Spleen (tissue), 11 donors: ENCODE measurements at regions not wholly inside any gene's neighbourhood (a gene's known extent, or its start where the extent isn't known, plus 50 kb on each side); places are given as distances from the start of the nearest gene placed in this dataset.

Source experiments
- DNase-seq: peaks from one replicate; pipeline ENCODE4 v3.0.0-alpha.2; 2020
- H3K27ac ChIP-seq, 8 donors: fragments of 200-600 bp; sonication (generic) in 7 of 8; 1 replicate in 4 of 8; 2 replicates in 4 of 8; pipeline versions ENCODE4 v1.5.0 to v1.8.0; 2016 to 2021; ENCODE audit warnings: inconsistent platforms in 4 of 8, mild to moderate bottlenecking in 4 of 8, moderate library complexity in 1 of 8
- H3K27me3 ChIP-seq, 7 donors: fragments of 200-600 bp; sonication (generic) in 6 of 7; replicated peaks in 1 of 7; 1 replicate in 4 of 7; 2 replicates in 3 of 7; pipeline versions ENCODE4 v1.5.0 to v1.8.0; 2016 to 2021; ENCODE audit warnings: inconsistent platforms in 3 of 7, mild to moderate bottlenecking in 1 of 7
- H3K36me3 ChIP-seq, 6 donors: fragments of 200-600 bp; sonication (generic) in 5 of 6; 1 replicate in 4 of 6; 2 replicates in 2 of 6; pipeline versions ENCODE4 v1.5.0 to v1.8.0; 2016 to 2021; ENCODE audit warnings: inconsistent platforms in 2 of 6
- H3K4me1 ChIP-seq, 6 donors: fragments of 200-600 bp; sonication (generic) in 5 of 6; 1 replicate in 3 of 6; 2 replicates in 3 of 6; pipeline versions ENCODE4 v1.5.0 to v1.8.0; 2016 to 2021; ENCODE audit warnings: inconsistent platforms in 3 of 6
- H3K4me3 ChIP-seq, 8 donors: fragments of 200-600 bp; sonication (generic) in 7 of 8; 1 replicate in 4 of 8; 2 replicates in 4 of 8; pipeline versions ENCODE4 v1.5.0 to v1.8.0; 2016 to 2021; ENCODE audit warnings: inconsistent platforms in 4 of 8, mild to moderate bottlenecking in 4 of 8, moderate library complexity in 2 of 8
- H3K9me3 ChIP-seq, 8 donors: fragments of 200-600 bp; sonication (generic) in 7 of 8; 1 replicate in 4 of 8; 2 replicates in 4 of 8; pipeline versions ENCODE4 v1.5.0 to v1.8.0; 2016 to 2021; ENCODE audit warnings: inconsistent platforms in 4 of 8
- CTCF ChIP-seq, 11 experiments: fragments of 200-600 bp in 7 of 11; fragments of 450-650 bp in 4 of 11; sonication (generic) in 4 of 11; IDR thresholded peaks in 8 of 11; conservative IDR thresholded peaks in 3 of 11; 1 replicate in 7 of 11; 2 replicates in 4 of 11; pipeline versions ENCODE4 v1.4.0 to v1.8.0; 2016 to 2021; ENCODE audit warnings: antibody characterized with exemption in 11 of 11, inconsistent platforms in 4 of 11, mild to moderate bottlenecking in 1 of 11
- POLR2A ChIP-seq, 3 donors: fragments of 450-650 bp; IDR thresholded peaks; one replicate each; pipeline ENCODE4 v1.5.1; 2017; ENCODE audit warnings: antibody characterized with exemption in 3 of 3, mild to moderate bottlenecking in 1 of 3
- POLR2AphosphoS5 ChIP-seq, 3 donors: sonication (generic); formaldehyde crosslinking; IDR thresholded peaks; one replicate each; pipeline ENCODE4 v1.5.1; 2017; ENCODE audit warnings: antibody characterized with exemption in 3 of 3
- WGBS, 5 donors: extraction: QIAGEN DNeasy Blood & Tissue Kit in 3 of 5; methylation state at CpG; one replicate each; pipeline versions ENCODE4 v1.1.5 to v1.1.7; 2013 to 2018; 5-methylcytosine and 5-hydroxymethylcytosine counted together
- intact Hi-C: fragments of 100-400 bp; cut with DNase I; formaldehyde crosslinking; loops from one replicate; pipeline ENCODE4 v1.15.0; 2023; ENCODE audit warnings: low total_unique reads
- donor health status: healthy with polysubstance abuse.
- donor health status: DM: no; HTN: no; CAD: no; lungs with moderate emphysema.
- donor health status: DM: no; HTN: no; CAD: no.
- donor health status: Bipolar disorder and iron deficiency.
- donor health status: healthy.
- donor health status: DM: no; HTN: no; CAD: no.
- donor health status: DM: yes; HTN: yes; CAD: no.

DNA sequence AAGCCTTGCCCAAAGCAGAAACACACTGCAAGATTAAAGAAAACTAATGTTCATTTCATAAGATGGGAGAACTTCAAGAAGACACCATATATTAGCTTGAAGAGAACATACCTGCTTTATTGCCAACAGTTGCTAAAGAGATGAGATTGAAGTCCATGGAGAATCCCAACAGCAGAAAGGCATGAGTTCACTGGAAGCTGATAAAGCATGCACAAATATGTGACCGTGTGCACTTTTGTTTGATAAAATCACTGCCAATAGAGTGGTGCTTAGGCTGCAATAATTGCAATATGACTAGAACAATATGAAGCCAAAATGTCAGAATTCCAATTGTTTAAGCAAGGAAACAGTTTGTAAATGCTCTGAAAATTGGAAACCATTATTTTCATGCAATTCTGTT is 125.9 kb upstream of the PPARGC1A start:
- H3K9me3 ChIP-seq: no peaks in the 10 kb centered on the region
- intact Hi-C loops: no loop called here

DNA sequence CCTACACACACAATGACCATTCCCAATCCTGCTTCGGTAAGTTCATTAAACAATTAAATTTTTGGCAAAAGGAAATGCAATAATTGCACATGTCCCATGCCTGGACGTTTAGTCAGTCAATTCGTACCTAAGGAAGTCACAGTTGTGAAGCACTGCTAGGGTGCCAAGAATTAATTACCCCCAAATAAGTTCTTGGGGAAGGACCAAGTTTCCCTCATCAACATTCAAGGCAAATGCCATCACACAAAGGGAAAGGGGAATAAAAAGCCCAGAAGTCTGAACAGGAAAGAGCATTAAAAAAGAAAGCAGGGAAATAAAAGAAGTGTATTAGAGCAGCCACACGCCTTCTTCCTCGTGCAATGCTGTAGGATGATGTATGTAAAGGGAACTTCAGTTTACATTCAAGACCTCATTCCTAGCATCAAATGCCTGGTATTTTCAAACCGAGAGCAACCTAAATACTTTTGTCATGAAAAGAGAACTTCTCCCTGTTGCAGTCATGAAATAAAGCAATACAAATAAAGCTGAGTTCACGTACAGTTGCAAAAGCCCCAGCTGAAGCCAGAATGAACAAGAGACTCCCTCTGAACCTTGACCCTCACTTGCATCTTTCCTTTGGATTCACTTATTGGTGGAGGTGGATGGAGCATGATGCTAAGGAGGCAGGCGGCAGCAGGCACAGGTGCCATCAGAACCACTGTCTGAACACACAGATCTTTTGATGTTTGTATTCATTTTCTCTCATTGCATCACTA is 124.0 kb upstream of the PPARGC1A start:
- no peak overlapping the region for H3K4me3 ChIP-seq
- no peak overlapping the region for H3K27ac ChIP-seq
- H3K36me3 ChIP-seq: no peaks in the 10 kb centered on the region
- H3K27me3 ChIP-seq: no peaks in the 10 kb centered on the region
- WGBS, 5 donors: 64 to 80% (median 73%) methylated on average over 8 of the region's 8 CpGs
- intact Hi-C loops: no loop called here
- H3K9me3 ChIP-seq: no peaks in the 10 kb centered on the region
- H3K4me1 ChIP-seq: no peaks in the 10 kb centered on the region
- DNase-seq: no peak
- no peak for TF ChIP-seq POLR2AphosphoS5 (IDR thresholded peaks at IDR 0.05)

More for the DNA sequence above, 125.9 kb upstream of the PPARGC1A start:
- H3K4me3 ChIP-seq: no peak overlapping the region
- H3K36me3 ChIP-seq: no peaks in the 10 kb centered on the region
- DNase-seq: no peak
- H3K27ac ChIP-seq: no peak overlapping the region
- H3K27me3 ChIP-seq: no peaks in the 10 kb centered on the region
- TF ChIP-seq CTCF (IDR thresholded peaks at IDR 0.05 in 8 of 11, conservative IDR thresholded peaks at IDR 0.05 in 3 of 11): no peak
- TF ChIP-seq POLR2A (IDR thresholded peaks at IDR 0.05): no peak
- WGBS, 5 donors: 80 to 100% (median 86%) methylated on average over 1 of the region's 1 CpG
- no peaks in the 10 kb centered on the region for H3K4me1 ChIP-seq

DNA sequence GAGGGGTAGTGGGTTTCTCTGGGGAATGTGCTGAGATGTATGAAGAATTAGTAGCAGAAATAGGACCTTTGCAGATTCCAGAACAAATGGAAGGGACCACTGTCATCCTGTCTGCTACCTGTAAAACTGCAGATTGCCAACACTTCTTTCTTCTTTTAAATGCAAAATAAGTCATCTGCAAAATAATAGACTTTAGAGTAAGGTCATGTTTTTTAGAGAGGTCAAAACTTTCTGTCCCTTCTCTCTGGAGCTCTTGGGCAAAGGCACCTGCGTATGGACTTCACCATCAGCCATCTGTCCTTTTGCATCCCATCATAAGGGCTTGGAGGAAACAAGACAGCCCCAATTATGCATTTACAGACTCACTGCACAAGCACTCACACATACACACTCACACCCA is 121.1 kb upstream of the PPARGC1A start:
- intact Hi-C loops: no loop called here
- no peaks in the 10 kb centered on the region for H3K27me3 ChIP-seq
- no peaks in the 10 kb centered on the region for H3K9me3 ChIP-seq
- no peak overlapping the region for H3K4me3 ChIP-seq
- no peak overlapping the region for H3K27ac ChIP-seq
- H3K4me1 ChIP-seq: no peaks in the 10 kb centered on the region
- no peak for TF ChIP-seq POLR2AphosphoS5 (IDR thresholded peaks at IDR 0.05)
- no peak for TF ChIP-seq POLR2A (IDR thresholded peaks at IDR 0.05)
- no peak for TF ChIP-seq CTCF (IDR thresholded peaks at IDR 0.05 in 8 of 11, conservative IDR thresholded peaks at IDR 0.05 in 3 of 11)
- WGBS, 5 donors: 40 to 57% (median 56%) methylated on average over 1 of the region's 1 CpG
- DNase-seq: no peak
- no peaks in the 10 kb centered on the region for H3K36me3 ChIP-seq

DNA sequence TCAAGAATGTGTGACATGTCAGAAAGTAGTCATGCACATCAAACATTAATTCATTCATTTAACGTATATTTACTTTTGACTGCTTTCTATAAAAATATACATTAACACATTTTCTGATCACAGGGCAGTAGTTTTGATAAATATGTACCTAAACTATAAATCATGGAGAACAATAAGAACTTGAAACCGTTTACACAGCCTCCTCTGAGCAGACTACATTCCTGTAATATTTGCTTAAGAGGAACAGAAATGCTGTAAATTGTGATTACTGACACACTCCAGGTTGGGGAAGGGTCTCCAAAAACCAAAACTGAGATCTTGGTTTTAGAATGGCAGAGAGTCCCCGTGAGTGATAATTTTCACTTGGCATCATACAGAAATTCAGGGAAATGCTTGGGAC is 120.7 kb upstream of the PPARGC1A start:
- no peaks in the 10 kb centered on the region for H3K9me3 ChIP-seq
- no peak for TF ChIP-seq CTCF (IDR thresholded peaks at IDR 0.05 in 8 of 11, conservative IDR thresholded peaks at IDR 0.05 in 3 of 11)
- no peak for TF ChIP-seq POLR2A (IDR thresholded peaks at IDR 0.05)
- no peak for TF ChIP-seq POLR2AphosphoS5 (IDR thresholded peaks at IDR 0.05)
- no peaks in the 10 kb centered on the region for H3K4me1 ChIP-seq
- H3K27me3 ChIP-seq: no peaks in the 10 kb centered on the region
- DNase-seq: no peak
- no peak overlapping the region for H3K27ac ChIP-seq
- H3K36me3 ChIP-seq: no peaks in the 10 kb centered on the region
- H3K4me3 ChIP-seq: no peak overlapping the region
- WGBS, 5 donors: 24 to 58% (median 41%) methylated on average over 3 of the region's 3 CpGs
- intact Hi-C loops: no loop called here
